ENCODE measurements at regions not wholly inside any gene's neighbourhood (a gene's known extent, or its start where the extent isn't known, plus 50 kb on each side); places are given as distances from the start of the nearest gene placed in this dataset.

GRCh38 chr16:6023449-6023848 lies 925.9 kb upstream of the EEF2KMT start:
- no peak for DNase-seq

- no peak for DNase-seq
These were observed 923.8 kb upstream of the EEF2KMT start for GRCh38 chr16:6021276-6021943.

GRCh38 chr16:6020162-6020985 lies 922.8 kb upstream of the EEF2KMT start:
- DNase-seq = no peak

GRCh38 chr16:6019490-6019991 lies 921.9 kb upstream of the EEF2KMT start:
- no peak for DNase-seq

GRCh38 chr16:6018848-6019489 lies 921.4 kb upstream of the EEF2KMT start:
- no peak for DNase-seq

GRCh38 chr16:6016530-6017184 lies 919.1 kb upstream of the EEF2KMT start:
- DNase-seq = no peak

- no peak for DNase-seq
These were observed 915.1 kb upstream of the EEF2KMT start for GRCh38 chr16:6012716-6013115.

GRCh38 chr16:6009151-6009550 lies 911.6 kb upstream of the EEF2KMT start:
- no peak for DNase-seq

GRCh38 chr16:6008670-6009069 lies 911.1 kb upstream of the EEF2KMT start:
- no peak for DNase-seq

GRCh38 chr16:5993356-5993755 lies 895.8 kb upstream of the EEF2KMT start:
- DNase-seq = no peak

GRCh38 chr16:5982979-5983378 lies 885.4 kb upstream of the EEF2KMT start:
- DNase-seq = no peak

GRCh38 chr16:5979905-5980550 lies 882.4 kb upstream of the EEF2KMT start:
- no peak for DNase-seq

GRCh38 chr16:5977329-5977728 lies 879.7 kb upstream of the EEF2KMT start:
- DNase-seq = no peak

- no peak for DNase-seq
These were observed 875.2 kb upstream of the EEF2KMT start for GRCh38 chr16:5972747-5973146.

- DNase-seq = no peak
These were observed 874.3 kb upstream of the EEF2KMT start for GRCh38 chr16:5971924-5972323.

GRCh38 chr16:5971106-5971505 lies 873.5 kb upstream of the EEF2KMT start:
- DNase-seq = no peak

- no peak for DNase-seq
These were observed 868.4 kb upstream of the EEF2KMT start for GRCh38 chr16:5966004-5966403.

GRCh38 chr16:5965321-5965720 lies 867.7 kb upstream of the EEF2KMT start:
- DNase-seq = no peak

GRCh38 chr16:5951486-5951885 lies 853.9 kb upstream of the EEF2KMT start:
- no peak for DNase-seq

- no peak for DNase-seq
These were observed 847.4 kb upstream of the EEF2KMT start for GRCh38 chr16:5944971-5945370.

- no peak for DNase-seq
These were observed 841.0 kb upstream of the EEF2KMT start for GRCh38 chr16:5938607-5939006.

GRCh38 chr16:5932906-5933305 lies 835.3 kb upstream of the EEF2KMT start:
- DNase-seq = no peak

All from activated CD4-positive, alpha-beta T cell treated with anti-CD3 and anti-CD28 coated beads, Interleukin-2, amount 50 U/mL, for 4 hours (primary cell).